Smooth muscle cell (in vitro differentiated cells): ENCODE measurements at regions not wholly inside any gene's neighbourhood (a gene's known extent, or its start where the extent isn't known, plus 50 kb on each side); places are given as distances from the start of the nearest gene placed in this dataset.

Experiments
- DNase-seq: peaks from one replicate; lab custom pipeline; 2025; ENCODE audit not compliant: unreplicated experiment; lab: John Stamatoyannopoulos, UW
- H2AFZ ChIP-seq: fragments of 200-600 bp; sonication (generic); 2 replicates; pipeline ENCODE4 v1.6.0; 2016; ENCODE audit warnings: antibody characterized with exemption, low read depth, mild to moderate bottlenecking
- H3F3A ChIP-seq: fragments of 200-600 bp; sonication (generic); 2 replicates; pipeline ENCODE4 v1.6.0; 2017; ENCODE audit warnings: antibody characterized with exemption, low read depth
- H3K27ac ChIP-seq: fragments of 200-600 bp; sonication (generic); 2 replicates; pipeline ENCODE4 v1.5.1; 2016; ENCODE audit warnings: low read depth, mild to moderate bottlenecking
- H3K27me3 ChIP-seq: fragments of 200-600 bp; sonication (generic); 2 replicates; pipeline ENCODE4 v1.6.1; 2016; ENCODE audit warnings: low read depth, mild to moderate bottlenecking
- H3K36me3 ChIP-seq: fragments of 200-600 bp; sonication (generic); 2 replicates; pipeline ENCODE4 v1.5.1; 2016; ENCODE audit warnings: low read depth
- H3K4me1 ChIP-seq: fragments of 200-600 bp; sonication (generic); 2 replicates; pipeline ENCODE4 v1.5.1; 2016; ENCODE audit warnings: low read depth
- H3K4me2 ChIP-seq: fragments of 200-600 bp; sonication (generic); 2 replicates; pipeline ENCODE4 v1.6.0; 2016; ENCODE audit warnings: mild to moderate bottlenecking
- H3K4me3 ChIP-seq: fragments of 200-600 bp; sonication (generic); 2 replicates; pipeline ENCODE4 v1.5.1; 2016; ENCODE audit warnings: mild to moderate bottlenecking
- H3K79me2 ChIP-seq: fragments of 200-600 bp; sonication (generic); 2 replicates; pipeline ENCODE4 v1.6.0; 2016; ENCODE audit warnings: low read depth, mild to moderate bottlenecking
- H3K9ac ChIP-seq: fragments of 200-600 bp; sonication (generic); 2 replicates; pipeline ENCODE4 v1.6.0; 2016; ENCODE audit warnings: low read depth
- H3K9me3 ChIP-seq: fragments of 200-600 bp; sonication (generic); replicated peaks from 2 replicates; pipeline ENCODE4 v1.5.1; 2016; ENCODE audit warnings: low read depth
- H4K20me1 ChIP-seq: fragments of 200-600 bp; sonication (generic); 2 replicates; pipeline ENCODE4 v1.6.0; 2016; ENCODE audit warnings: low read depth
- WGBS: methylation state at CpG from one replicate; pipeline ENCODE4 v1.1.7; 2016; ENCODE audit warnings: low lambda C conversion rate; 5-methylcytosine and 5-hydroxymethylcytosine counted together
- TF ChIP-seq, protein P1 (sequence below): fragments of 200-600 bp; sonication (generic); IDR thresholded peaks from 2 replicates; pipeline ENCODE4 v1.5.1; 2017; ENCODE audit warnings: borderline replicate concordance, mild to moderate bottlenecking, antibody characterized with exemption; ENCODE audit not compliant: insufficient read depth, poor library complexity, severe bottlenecking

DNA sequence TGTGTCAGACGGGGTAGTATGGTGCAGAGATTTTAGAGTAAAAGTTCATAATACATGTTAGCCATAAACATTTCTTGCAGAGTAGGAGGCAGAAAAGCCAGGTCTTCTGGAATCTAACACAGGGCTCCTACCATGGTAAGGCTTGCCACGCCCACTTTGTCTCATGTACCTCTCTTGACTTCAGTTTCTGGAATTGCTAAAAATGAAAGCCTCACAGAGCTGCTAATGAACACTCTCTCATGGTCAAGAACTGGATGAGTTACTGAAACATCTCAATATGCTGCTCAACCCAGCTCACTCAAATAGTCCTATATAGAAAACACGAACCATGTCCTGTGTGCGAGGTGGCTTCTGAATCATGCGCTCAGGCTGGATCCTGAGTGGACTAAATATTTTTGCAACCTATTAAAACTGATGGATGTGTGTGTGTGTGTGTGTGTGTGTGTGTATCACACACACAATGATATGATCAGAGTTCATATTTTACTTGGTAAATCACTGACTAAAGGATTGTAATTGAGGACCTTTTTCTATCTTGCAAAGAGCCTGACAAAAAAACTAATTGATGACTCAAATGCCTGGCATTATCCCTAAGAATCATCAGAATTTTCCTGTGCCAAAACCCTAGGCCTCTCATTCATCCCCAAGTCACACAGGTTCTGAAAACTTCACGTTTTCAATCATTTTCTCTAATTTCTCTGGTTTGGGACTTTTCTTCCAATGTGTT is 1306.6 kb downstream of the XPNPEP1 start:
- H3K4me2 ChIP-seq, result no peak overlapping the region
- no peaks in the 10 kb centered on the region for H3K27me3 ChIP-seq
- no peak overlapping the region for H3K9ac ChIP-seq
- no peaks in the 10 kb centered on the region for H3K36me3 ChIP-seq
- no peak overlapping the region for H2AFZ ChIP-seq
- H3K9me3 ChIP-seq, result no peaks in the 10 kb centered on the region
- H3K79me2 ChIP-seq, result no peaks in the 10 kb centered on the region
- H3K27ac ChIP-seq, result no peak overlapping the region
- no peaks in the 10 kb centered on the region for H3F3A ChIP-seq
- 91% methylated on average over 6 of the region's 6 CpGs for WGBS
- H3K4me1 ChIP-seq, result peaks cover 20% of the 10 kb centered on the region
- no peak for DNase-seq
- H3K4me3 ChIP-seq, result no peak overlapping the region
- H4K20me1 ChIP-seq, result no peaks in the 10 kb centered on the region
- TF ChIP-seq, protein P1, sequence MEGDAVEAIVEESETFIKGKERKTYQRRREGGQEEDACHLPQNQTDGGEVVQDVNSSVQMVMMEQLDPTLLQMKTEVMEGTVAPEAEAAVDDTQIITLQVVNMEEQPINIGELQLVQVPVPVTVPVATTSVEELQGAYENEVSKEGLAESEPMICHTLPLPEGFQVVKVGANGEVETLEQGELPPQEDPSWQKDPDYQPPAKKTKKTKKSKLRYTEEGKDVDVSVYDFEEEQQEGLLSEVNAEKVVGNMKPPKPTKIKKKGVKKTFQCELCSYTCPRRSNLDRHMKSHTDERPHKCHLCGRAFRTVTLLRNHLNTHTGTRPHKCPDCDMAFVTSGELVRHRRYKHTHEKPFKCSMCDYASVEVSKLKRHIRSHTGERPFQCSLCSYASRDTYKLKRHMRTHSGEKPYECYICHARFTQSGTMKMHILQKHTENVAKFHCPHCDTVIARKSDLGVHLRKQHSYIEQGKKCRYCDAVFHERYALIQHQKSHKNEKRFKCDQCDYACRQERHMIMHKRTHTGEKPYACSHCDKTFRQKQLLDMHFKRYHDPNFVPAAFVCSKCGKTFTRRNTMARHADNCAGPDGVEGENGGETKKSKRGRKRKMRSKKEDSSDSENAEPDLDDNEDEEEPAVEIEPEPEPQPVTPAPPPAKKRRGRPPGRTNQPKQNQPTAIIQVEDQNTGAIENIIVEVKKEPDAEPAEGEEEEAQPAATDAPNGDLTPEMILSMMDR, result no peak

DNA sequence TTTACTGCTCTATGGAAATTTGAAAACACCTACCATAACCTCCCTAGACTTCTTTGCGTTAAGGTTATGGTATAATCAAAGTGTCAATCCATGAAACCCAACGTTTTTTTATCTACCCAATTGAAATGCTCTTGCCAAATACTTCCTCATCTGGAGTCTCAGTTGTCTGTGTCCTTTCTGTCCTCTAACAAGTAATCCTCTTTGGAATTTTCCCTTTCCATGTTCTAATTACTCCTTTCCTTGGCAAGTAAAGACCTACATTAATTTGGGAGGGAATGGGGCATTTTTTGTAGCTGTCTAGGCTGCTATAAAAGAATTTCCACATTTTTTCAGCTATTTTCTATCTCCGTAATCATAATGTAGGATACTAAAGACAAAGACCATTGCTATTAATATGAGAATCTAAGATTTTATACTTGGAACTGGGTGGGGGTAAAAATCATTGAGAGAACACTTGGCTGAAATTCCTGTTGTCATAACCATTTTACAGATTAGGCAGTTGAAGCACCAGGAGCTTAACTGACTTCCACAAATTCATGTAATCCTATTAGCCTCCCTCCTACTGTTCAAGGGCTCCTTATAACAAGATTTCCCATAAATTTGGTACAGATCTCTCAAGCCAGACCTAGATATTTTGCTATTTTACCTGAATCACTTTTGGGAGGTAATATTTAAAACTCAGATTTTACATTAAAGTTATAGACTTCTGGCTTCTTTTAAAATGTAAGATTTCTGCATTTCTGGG is 1307.6 kb downstream of the XPNPEP1 start:
- H3K4me3 ChIP-seq, result no peak overlapping the region
- WGBS, result 79% methylated on average over 3 of the region's 3 CpGs
- H3K9ac ChIP-seq, result no peak overlapping the region
- H3K4me2 ChIP-seq, result no peak overlapping the region
- DNase-seq, result no peak
- H3K79me2 ChIP-seq, result no peaks in the 10 kb centered on the region
- no peak overlapping the region for H2AFZ ChIP-seq
- H3K4me1 ChIP-seq, result peaks cover 15% of the 10 kb centered on the region
- no peaks in the 10 kb centered on the region for H3K36me3 ChIP-seq
- no peaks in the 10 kb centered on the region for H4K20me1 ChIP-seq
- H3K27me3 ChIP-seq, result no peaks in the 10 kb centered on the region
- no peak overlapping the region for H3K27ac ChIP-seq
- no peaks in the 10 kb centered on the region for H3F3A ChIP-seq
- H3K9me3 ChIP-seq, result no peaks in the 10 kb centered on the region
- TF ChIP-seq, protein P1, result no peak

DNA sequence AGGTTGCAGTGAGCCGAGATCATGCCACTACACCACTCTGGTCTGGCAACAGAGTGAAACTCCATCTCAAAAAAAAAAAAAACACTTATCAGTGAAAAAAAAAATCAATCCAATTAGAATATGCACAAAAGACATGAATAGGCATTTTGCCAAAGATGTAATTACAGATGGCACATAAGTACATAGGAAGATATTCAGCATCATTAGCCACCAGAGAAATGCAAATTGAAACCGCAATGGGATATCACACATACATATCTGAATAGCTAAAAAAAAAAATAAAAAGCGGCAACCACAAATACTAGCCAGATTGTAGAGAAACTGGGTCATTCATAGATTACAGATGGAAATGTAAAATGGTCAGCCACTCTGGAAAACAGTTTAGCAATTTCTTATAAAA is 1310.8 kb downstream of the XPNPEP1 start:
- H3K9ac ChIP-seq, result no peak overlapping the region
- H2AFZ ChIP-seq, result no peak overlapping the region
- no peaks in the 10 kb centered on the region for H3K27me3 ChIP-seq
- H3K4me1 ChIP-seq, result peaks cover 11% of the 10 kb centered on the region
- no peaks in the 10 kb centered on the region for H3K9me3 ChIP-seq
- H3F3A ChIP-seq, result no peaks in the 10 kb centered on the region
- no peaks in the 10 kb centered on the region for H4K20me1 ChIP-seq
- H3K79me2 ChIP-seq, result no peaks in the 10 kb centered on the region
- no peak for DNase-seq
- WGBS, result 64% methylated on average over 3 of the region's 3 CpGs
- H3K27ac ChIP-seq, result no peak overlapping the region
- no peaks in the 10 kb centered on the region for H3K36me3 ChIP-seq
- H3K4me3 ChIP-seq, result no peak overlapping the region
- TF ChIP-seq, protein P1, result no peak
- no peak overlapping the region for H3K4me2 ChIP-seq
